ENCODE measurements at regions not wholly inside any gene's neighbourhood (a gene's known extent, or its start where the extent isn't known, plus 50 kb on each side); places are given as distances from the start of the nearest gene placed in this dataset.
A peak's percentile ranks its signal among the peaks of the same experiment; 100 is the strongest.
"Not testable (repeated sequence)": the region's sequence is repeated elsewhere in the genome, so short reads cannot be mapped to it uniquely, and the experiment has no call there.

DNA sequence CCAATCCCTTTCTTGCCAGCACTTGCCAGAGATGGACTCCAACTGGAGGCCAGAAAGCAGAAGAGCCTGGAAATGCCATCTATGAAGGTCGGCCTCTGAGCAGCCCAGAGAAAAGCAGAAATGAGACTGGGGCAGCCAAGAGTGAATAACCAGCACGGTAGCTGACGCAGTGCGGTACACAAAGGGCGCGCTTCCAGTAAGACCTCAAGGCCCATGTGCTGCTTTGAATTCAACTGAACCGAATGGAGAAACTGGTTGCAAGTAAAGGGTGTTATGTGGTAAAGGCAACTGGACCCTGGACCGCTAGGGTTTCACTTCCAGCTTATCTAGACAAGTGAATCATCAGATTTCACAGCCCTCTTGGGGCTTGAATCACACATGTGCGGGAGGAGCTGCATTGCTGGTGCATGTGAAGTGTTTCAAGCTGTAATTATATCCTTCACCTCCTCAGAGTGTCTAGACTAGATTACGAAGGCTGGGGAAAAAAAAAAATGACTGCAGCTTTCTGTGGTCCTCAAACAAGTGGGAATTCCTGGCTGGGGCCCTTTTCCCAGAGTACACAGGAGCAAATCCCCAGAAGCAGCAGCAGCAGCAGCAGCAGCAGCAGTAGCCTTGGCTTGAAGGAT, 128.9 kb downstream of the CCDC34 start:
- H3K9me3 Mint-ChIP-seq: no peaks in the 10 kb centered on the region
- intact Hi-C loops (cut with micrococcal nuclease): no loop called here
- H3K27me3 Mint-ChIP-seq: no peaks in the 10 kb centered on the region
- DNase-seq: no peak
- no peak overlapping the region for H3K4me3 Mint-ChIP-seq
- H3K27ac Mint-ChIP-seq: no peak overlapping the region
- H3K4me1 Mint-ChIP-seq: no peaks in the 10 kb centered on the region
- H3K36me3 Mint-ChIP-seq (ENCODE audit: low read depth): no peaks in the 10 kb centered on the region

GRCh38 chr11:27233654-27234042, 129.4 kb downstream of the CCDC34 start:
- Mint-ChIP-seq H3K4me1 (no peaks in the 10 kb centered on the region), H3K36me3 (ENCODE audit: low read depth) (no peaks in the 10 kb centered on the region), H3K4me3 (no peak overlapping the region), H3K9me3 (no peaks in the 10 kb centered on the region), H3K27ac (no peak overlapping the region), H3K27me3 (no peaks in the 10 kb centered on the region)
- DNase-seq: no peak
- intact Hi-C loops (cut with micrococcal nuclease): no loop called here

- H3K9me3 Mint-ChIP-seq: no peaks in the 10 kb centered on the region
- H3K36me3 Mint-ChIP-seq (ENCODE audit: low read depth): no peaks in the 10 kb centered on the region
- H3K4me3 Mint-ChIP-seq: no peak overlapping the region
- intact Hi-C loops (cut with micrococcal nuclease): no loop called here
- no peaks in the 10 kb centered on the region for H3K27me3 Mint-ChIP-seq
- H3K4me1 Mint-ChIP-seq: no peaks in the 10 kb centered on the region
- no peak overlapping the region for H3K27ac Mint-ChIP-seq
- DNase-seq: no peak
Measured at GRCh38 chr11:27231530-27231929, 131.5 kb downstream of the CCDC34 start.

GRCh38 chr11:27230192-27230572, 132.8 kb downstream of the CCDC34 start:
- intact Hi-C loops (cut with micrococcal nuclease): no loop called here
- H3K4me3 Mint-ChIP-seq: no peak overlapping the region
- H3K36me3 Mint-ChIP-seq (ENCODE audit: low read depth): no peaks in the 10 kb centered on the region
- no peaks in the 10 kb centered on the region for H3K27me3 Mint-ChIP-seq
- H3K4me1 Mint-ChIP-seq: no peaks in the 10 kb centered on the region
- no peak for DNase-seq
- H3K27ac Mint-ChIP-seq: no peak overlapping the region
- no peaks in the 10 kb centered on the region for H3K9me3 Mint-ChIP-seq

DNA sequence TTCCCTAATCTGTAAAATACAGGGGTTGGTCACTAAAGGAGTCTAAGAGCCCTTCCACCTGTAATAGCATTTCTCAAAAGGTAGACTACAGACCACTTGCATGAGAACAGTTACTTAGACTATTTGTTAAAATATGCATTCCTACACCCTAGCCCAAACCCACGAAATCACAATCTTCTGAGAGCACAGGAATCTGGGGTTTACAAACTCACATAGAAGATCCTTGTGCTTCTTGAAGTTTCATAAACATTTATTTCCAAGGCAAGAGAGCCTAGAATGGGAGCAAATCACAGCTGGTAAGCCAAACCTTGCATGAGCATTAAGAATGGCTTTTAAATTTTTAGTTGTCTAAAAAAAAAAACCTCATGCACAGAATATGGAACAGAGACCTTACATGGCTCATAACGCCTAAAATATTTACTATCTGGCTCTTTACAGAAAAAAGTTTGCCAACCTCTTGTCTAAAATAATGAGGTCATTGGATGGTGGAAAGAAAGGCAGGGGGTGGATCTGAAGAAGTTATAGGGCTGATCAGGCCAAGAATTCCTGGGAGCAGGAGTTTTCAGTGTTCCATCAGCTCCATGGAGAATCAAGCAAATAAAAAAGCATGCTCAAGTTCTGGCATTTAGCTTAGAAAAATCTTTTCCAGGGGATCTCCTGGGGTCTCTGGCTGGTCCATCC, 133.4 kb downstream of the CCDC34 start:
- DNase-seq: no peak
- Mint-ChIP-seq H3K4me3 (no peak overlapping the region), H3K27ac (no peak overlapping the region), H3K36me3 (ENCODE audit: low read depth) (no peaks in the 10 kb centered on the region), H3K4me1 (no peaks in the 10 kb centered on the region), H3K27me3 (no peaks in the 10 kb centered on the region), H3K9me3 (no peaks in the 10 kb centered on the region)
- intact Hi-C loops (cut with micrococcal nuclease): no loop called here

GRCh38 chr11:27228906-27229290, 134.1 kb downstream of the CCDC34 start:
- no peak for DNase-seq
- Mint-ChIP-seq H3K4me1 (no peaks in the 10 kb centered on the region), H3K27me3 (no peaks in the 10 kb centered on the region), H3K36me3 (ENCODE audit: low read depth) (no peaks in the 10 kb centered on the region), H3K4me3 (no peak overlapping the region), H3K27ac (no peak overlapping the region), H3K9me3 (no peaks in the 10 kb centered on the region)
- intact Hi-C loops (cut with micrococcal nuclease): no loop called here

GRCh38 chr11:27228232-27228905, 134.6 kb downstream of the CCDC34 start:
- intact Hi-C loops (cut with micrococcal nuclease): no loop called here
- Mint-ChIP-seq H3K27me3 (no peaks in the 10 kb centered on the region), H3K4me3 (no peak overlapping the region)

GRCh38 chr11:27227736-27228135, 135.3 kb downstream of the CCDC34 start:
- no peaks in the 10 kb centered on the region for H3K4me1 Mint-ChIP-seq
- no peak overlapping the region for H3K4me3 Mint-ChIP-seq
- H3K27ac Mint-ChIP-seq: no peak overlapping the region
- no peak for DNase-seq
- no peaks in the 10 kb centered on the region for H3K9me3 Mint-ChIP-seq
- no peaks in the 10 kb centered on the region for H3K36me3 Mint-ChIP-seq (ENCODE audit: low read depth)
- H3K27me3 Mint-ChIP-seq: no peaks in the 10 kb centered on the region
- intact Hi-C loops (cut with micrococcal nuclease): no loop called here

More at GRCh38 chr11:27228232-27228905, 134.6 kb downstream of the CCDC34 start:
- no peak for DNase-seq
- Mint-ChIP-seq H3K36me3 (ENCODE audit: low read depth) (no peaks in the 10 kb centered on the region), H3K27ac (no peak overlapping the region), H3K4me1 (no peaks in the 10 kb centered on the region), H3K9me3 (no peaks in the 10 kb centered on the region)

- H3K36me3 Mint-ChIP-seq (ENCODE audit: low read depth); DNase-seq; H3K9me3 Mint-ChIP-seq; H3K4me3 Mint-ChIP-seq; H3K27me3 Mint-ChIP-seq; H3K4me1 Mint-ChIP-seq; H3K27ac Mint-ChIP-seq; intact Hi-C loops (cut with micrococcal nuclease): not testable (repeated sequence)
Measured at GRCh38 chr11:27219487-27220039, 143.5 kb downstream of the CCDC34 start.

- H3K36me3 Mint-ChIP-seq (ENCODE audit: low read depth): no peaks in the 10 kb centered on the region
- peak; percentile 17 for DNase-seq
- no peak overlapping the region for H3K27ac Mint-ChIP-seq
- no peak overlapping the region for H3K4me3 Mint-ChIP-seq
- intact Hi-C loops (cut with micrococcal nuclease): no loop called here
- no peaks in the 10 kb centered on the region for H3K27me3 Mint-ChIP-seq
- H3K4me1 Mint-ChIP-seq: no peaks in the 10 kb centered on the region
- H3K9me3 Mint-ChIP-seq: no peaks in the 10 kb centered on the region
Measured at GRCh38 chr11:27218421-27219038, 144.5 kb downstream of the CCDC34 start.

DNA sequence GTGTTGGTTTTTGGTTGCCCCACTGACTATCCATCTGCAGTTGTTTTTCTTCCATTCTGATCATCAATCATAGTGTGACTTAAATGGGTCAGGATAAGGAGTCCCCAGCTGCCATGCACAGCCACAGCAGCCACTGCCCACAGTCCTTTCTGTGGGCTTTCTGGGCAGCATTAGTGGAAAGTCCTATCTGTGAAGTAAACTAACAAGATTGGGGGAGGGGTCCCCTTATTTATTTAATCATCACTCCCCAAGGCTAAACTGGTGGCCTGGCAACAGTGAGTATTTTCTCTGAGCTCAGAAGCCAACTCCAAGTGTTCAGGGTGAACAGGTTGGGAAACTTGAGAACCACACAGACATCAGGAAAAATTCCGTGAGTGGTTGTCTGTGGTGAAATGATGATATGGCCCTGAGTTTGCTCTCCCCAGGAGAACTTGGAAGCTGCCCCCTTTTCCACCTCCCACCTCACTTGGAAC, 145.0 kb downstream of the CCDC34 start:
- Mint-ChIP-seq H3K4me3 (no peak overlapping the region), H3K9me3 (no peaks in the 10 kb centered on the region), H3K36me3 (ENCODE audit: low read depth) (no peaks in the 10 kb centered on the region), H3K27me3 (no peaks in the 10 kb centered on the region), H3K4me1 (no peaks in the 10 kb centered on the region), H3K27ac (no peak overlapping the region)
- intact Hi-C loops (cut with micrococcal nuclease): no loop called here
- DNase-seq: peak; percentile 25

- Mint-ChIP-seq H3K9me3 (no peaks in the 10 kb centered on the region), H3K4me1 (no peaks in the 10 kb centered on the region), H3K4me3 (no peak overlapping the region), H3K36me3 (ENCODE audit: low read depth) (no peaks in the 10 kb centered on the region), H3K27me3 (no peaks in the 10 kb centered on the region), H3K27ac (no peak overlapping the region)
- DNase-seq: no peak
- intact Hi-C loops (cut with micrococcal nuclease): no loop called here
Measured at GRCh38 chr11:27217496-27217895, 145.5 kb downstream of the CCDC34 start.

DNA sequence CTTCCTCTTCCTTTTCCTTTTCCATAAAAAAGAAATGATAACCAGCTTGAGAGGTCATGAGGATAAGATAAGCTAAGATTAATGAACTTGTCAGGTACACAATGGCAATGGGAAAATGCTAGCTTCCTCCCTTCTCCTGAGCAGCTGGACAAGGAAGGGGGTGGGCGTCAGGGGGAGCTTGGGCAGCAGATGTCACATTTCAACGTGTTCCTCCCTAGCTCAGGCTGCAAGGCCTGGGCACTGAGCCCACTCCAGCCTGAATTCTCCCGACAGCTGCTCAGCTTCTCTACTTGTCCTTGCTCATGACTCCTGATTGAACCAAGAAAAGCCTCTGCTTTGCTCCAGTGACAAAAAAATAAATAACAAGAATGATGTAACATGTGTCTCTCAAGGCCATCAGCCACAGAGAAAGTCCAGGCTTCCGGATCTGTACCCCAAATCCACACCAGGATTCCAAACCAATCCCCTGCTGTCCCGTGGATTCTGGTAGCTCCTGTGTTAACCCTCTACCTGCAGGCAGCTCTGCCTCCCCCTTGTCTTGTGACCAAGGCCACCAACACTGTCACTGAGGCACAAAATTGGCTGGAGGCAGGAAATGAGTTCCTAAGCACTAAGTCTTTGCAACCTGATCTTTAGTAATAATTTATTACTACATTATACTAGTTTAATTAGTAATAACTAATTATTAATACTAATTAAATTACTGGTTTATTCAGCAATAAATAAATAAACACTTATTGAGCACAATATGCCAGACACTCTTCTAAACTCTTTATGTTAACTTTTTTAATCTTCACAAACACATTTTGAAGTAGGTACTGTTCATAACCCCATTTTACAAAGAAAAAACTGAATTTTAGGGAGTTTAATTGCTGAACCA, 146.5 kb downstream of the CCDC34 start:
- no peak overlapping the region for H3K4me3 Mint-ChIP-seq
- no peak overlapping the region for H3K27ac Mint-ChIP-seq
- H3K4me1 Mint-ChIP-seq: no peaks in the 10 kb centered on the region
- intact Hi-C loops (cut with micrococcal nuclease): no loop called here
- DNase-seq: peak; percentile 14
- no peaks in the 10 kb centered on the region for H3K36me3 Mint-ChIP-seq (ENCODE audit: low read depth)
- H3K9me3 Mint-ChIP-seq: no peaks in the 10 kb centered on the region
- H3K27me3 Mint-ChIP-seq: no peaks in the 10 kb centered on the region
